Endodermal cell (in vitro differentiated cells): ENCODE measurements at regions not wholly inside any gene's neighbourhood (a gene's known extent, or its start where the extent isn't known, plus 50 kb on each side); places are given as distances from the start of the nearest gene placed in this dataset.

ENCODE experiments used
- DNase-seq: peaks from one replicate; pipeline ENCODE4 v3.0.0-alpha.2; 2017
- H3K27ac ChIP-seq: 2 replicates; pipeline ENCODE4 v1.5.1; 2013; ENCODE audit warnings: mild to moderate bottlenecking, low read depth, low read length, moderate library complexity
- H3K27me3 ChIP-seq: 2 replicates; pipeline ENCODE4 v1.6.1; 2013; ENCODE audit warnings: mild to moderate bottlenecking, low read length, moderate library complexity; ENCODE audit not compliant: insufficient read depth, control insufficient read depth, poor library complexity, severe bottlenecking
- H3K36me3 ChIP-seq: 2 replicates; pipeline ENCODE4 v1.7.0; 2013; ENCODE audit warnings: mild to moderate bottlenecking, low read length, moderate library complexity; ENCODE audit not compliant: control insufficient read depth, insufficient read depth
- H3K4me1 ChIP-seq: one replicate; pipeline ENCODE4 v1.7.0; 2013; ENCODE audit warnings: low read length; ENCODE audit not compliant: control insufficient read depth, insufficient read depth
- H3K4me3 ChIP-seq: 2 replicates; pipeline ENCODE4 v1.5.1; 2013; ENCODE audit warnings: mild to moderate bottlenecking, low read length, moderate library complexity
- H3K9ac ChIP-seq: 2 replicates; pipeline ENCODE4 v1.6.1; 2013; ENCODE audit warnings: mild to moderate bottlenecking, low read length, moderate library complexity; ENCODE audit not compliant: poor library complexity, severe bottlenecking; ENCODE audit errors: extremely low read depth
- H3K9me3 ChIP-seq: 2 replicates; pipeline ENCODE4 v1.6.1; 2013; ENCODE audit warnings: mild to moderate bottlenecking, low read length, moderate library complexity; ENCODE audit not compliant: control insufficient read depth
- H3K27ac Mint-ChIP-seq: 2 replicates; pipeline ENCODE4 v1.8.0; 2020; ENCODE audit warnings: mixed read lengths
- H3K27me3 Mint-ChIP-seq: 2 replicates; pipeline ENCODE4 v1.8.0; 2021; ENCODE audit warnings: mild to moderate bottlenecking, mixed read lengths; ENCODE audit not compliant: insufficient read depth
- H3K36me3 Mint-ChIP-seq: 2 replicates; pipeline ENCODE4 v1.8.0; 2020; ENCODE audit warnings: low read depth, mixed read lengths
- H3K4me1 Mint-ChIP-seq: 2 replicates; pipeline ENCODE4 v1.8.0; 2020; ENCODE audit warnings: mixed read lengths
- H3K4me3 Mint-ChIP-seq: 2 replicates; pipeline ENCODE4 v1.8.0; 2020; ENCODE audit warnings: mild to moderate bottlenecking, moderate library complexity, mixed read lengths
- H3K9me3 Mint-ChIP-seq: 2 replicates; pipeline ENCODE4 v1.8.0; 2020; ENCODE audit warnings: mild to moderate bottlenecking, mixed read lengths
- WGBS, 2 experiments: methylation state at CpG; one replicate each; pipeline versions ENCODE4 v1.1.5 to v1.1.7; 2013; ENCODE audit warnings: missing lambda C conversion rate in 2 of 2, mixed read lengths in 1 of 2; ENCODE audit not compliant: insufficient coverage in 1 of 2, insufficient read length in 1 of 2; 5-methylcytosine and 5-hydroxymethylcytosine counted together
- TF ChIP-seq, protein P1 (sequence below): fragments of 200-600 bp; sonication (generic); conservative IDR thresholded peaks from 2 replicates; pipeline ENCODE4 v1.5.0; 2021; ENCODE audit warnings: antibody characterized with exemption, mild to moderate bottlenecking

GRCh38 chr9:107742531-107743309 is 253.2 kb upstream of the KLF4 start:
- Histone ChIP-seq H3K27me3 (peaks cover 44% of the 10 kb centered on the region), H3K9ac (no peak overlapping the region), H3K9me3 (no peaks in the 10 kb centered on the region), H3K4me3 (no peak overlapping the region), H3K27ac (no peak overlapping the region), H3K4me1 (no peaks in the 10 kb centered on the region), H3K36me3 (no peaks in the 10 kb centered on the region)
- peaks cover 66% of the 10 kb centered on the region for H3K27me3 Mint-ChIP-seq
- no peak overlapping the region for H3K4me3 Mint-ChIP-seq
- no peaks in the 10 kb centered on the region for H3K9me3 Mint-ChIP-seq
- H3K27ac Mint-ChIP-seq = no peak overlapping the region
- no peaks in the 10 kb centered on the region for H3K4me1 Mint-ChIP-seq
- TF ChIP-seq, protein P1, sequence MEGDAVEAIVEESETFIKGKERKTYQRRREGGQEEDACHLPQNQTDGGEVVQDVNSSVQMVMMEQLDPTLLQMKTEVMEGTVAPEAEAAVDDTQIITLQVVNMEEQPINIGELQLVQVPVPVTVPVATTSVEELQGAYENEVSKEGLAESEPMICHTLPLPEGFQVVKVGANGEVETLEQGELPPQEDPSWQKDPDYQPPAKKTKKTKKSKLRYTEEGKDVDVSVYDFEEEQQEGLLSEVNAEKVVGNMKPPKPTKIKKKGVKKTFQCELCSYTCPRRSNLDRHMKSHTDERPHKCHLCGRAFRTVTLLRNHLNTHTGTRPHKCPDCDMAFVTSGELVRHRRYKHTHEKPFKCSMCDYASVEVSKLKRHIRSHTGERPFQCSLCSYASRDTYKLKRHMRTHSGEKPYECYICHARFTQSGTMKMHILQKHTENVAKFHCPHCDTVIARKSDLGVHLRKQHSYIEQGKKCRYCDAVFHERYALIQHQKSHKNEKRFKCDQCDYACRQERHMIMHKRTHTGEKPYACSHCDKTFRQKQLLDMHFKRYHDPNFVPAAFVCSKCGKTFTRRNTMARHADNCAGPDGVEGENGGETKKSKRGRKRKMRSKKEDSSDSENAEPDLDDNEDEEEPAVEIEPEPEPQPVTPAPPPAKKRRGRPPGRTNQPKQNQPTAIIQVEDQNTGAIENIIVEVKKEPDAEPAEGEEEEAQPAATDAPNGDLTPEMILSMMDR = no peak
- peak; percentile 36 for DNase-seq
- H3K36me3 Mint-ChIP-seq = no peaks in the 10 kb centered on the region
- 87 to 92% methylated on average over 6 to 8 of the region's 10 CpGs for WGBS, 2 experiments

DNA sequence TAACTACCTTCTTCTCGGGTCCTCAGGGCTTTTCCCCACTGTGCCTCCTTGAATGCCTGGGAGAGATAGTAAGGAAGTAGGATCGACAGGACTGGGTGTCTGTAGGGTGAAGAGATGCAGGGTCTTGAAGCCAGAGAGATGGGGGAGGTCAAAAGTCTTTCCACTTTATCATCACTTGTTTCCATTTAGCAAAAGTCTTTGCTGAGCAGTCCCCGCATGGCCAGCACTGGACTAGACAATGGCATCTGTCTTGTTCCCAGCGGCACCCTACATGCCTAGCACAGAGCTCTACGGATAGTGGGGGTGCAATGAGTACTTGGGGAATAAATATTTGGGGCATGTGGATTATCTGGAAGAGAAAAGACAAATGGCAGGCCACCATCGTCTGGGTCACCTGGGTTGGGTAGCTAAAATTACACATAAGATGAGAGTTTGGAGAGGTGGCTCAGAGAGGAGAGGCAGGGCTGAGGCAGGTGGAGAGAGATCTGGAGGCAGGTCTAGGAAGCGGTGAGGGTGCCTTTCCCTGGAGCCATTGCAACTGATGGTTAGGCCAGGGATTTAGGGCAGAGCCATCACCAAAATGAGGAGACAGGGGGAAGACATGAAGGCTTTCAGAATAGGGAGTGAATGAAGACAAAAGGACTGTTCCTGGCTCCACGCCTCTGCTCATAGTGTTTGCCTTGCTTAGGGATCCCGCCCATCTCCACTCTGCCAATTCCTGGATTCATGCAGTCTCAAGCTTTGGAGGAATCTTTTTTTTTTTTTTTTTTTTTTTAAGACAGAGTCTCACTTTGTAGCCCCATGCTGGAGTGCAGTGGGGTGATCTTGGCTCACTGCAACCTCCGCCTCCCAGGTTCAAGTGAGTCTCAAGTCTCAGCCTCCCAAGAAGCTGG is 250.8 kb upstream of the KLF4 start:
- Mint-ChIP-seq H3K4me3 (no peak overlapping the region), H3K4me1 (no peaks in the 10 kb centered on the region), H3K27me3 (peaks cover 70% of the 10 kb centered on the region), H3K9me3 (no peaks in the 10 kb centered on the region), H3K36me3 (no peaks in the 10 kb centered on the region), H3K27ac (no peak overlapping the region)
- no peak overlapping the region for H3K4me3 ChIP-seq
- H3K9me3 ChIP-seq = no peaks in the 10 kb centered on the region
- peaks cover 42% of the 10 kb centered on the region for H3K27me3 ChIP-seq
- no peak overlapping the region for H3K9ac ChIP-seq
- WGBS, 2 experiments = 84 to 98% methylated on average over 5 to 10 of the region's 10 CpGs
- no peaks in the 10 kb centered on the region for H3K36me3 ChIP-seq
- TF ChIP-seq, protein P1 = no peak
- H3K27ac ChIP-seq = no peak overlapping the region
- no peak for DNase-seq
- no peaks in the 10 kb centered on the region for H3K4me1 ChIP-seq

DNA sequence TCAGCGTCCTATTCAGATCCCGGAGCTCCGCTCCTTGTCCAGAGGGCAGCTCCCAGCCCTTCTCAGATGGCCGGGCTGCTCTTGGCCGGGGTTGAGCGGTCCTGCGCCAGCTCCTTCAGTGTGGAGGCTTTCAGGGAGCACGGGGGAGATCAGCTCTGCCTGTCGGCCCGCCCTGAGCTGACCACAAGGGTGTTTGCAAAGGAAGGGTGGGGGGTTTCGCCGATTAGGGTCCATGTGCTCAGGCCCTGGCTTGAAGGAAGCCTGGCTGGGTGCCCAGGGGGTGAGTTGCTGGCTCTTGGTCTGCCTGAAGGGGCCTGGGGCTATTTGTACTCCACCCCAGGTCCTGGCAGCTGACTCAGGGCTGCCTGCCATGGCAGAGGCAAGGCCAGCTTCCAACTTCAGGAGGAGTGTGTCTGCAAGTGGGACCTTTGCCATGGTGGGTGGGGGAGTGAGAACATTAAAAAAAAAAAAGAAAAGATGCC is 250.1 kb upstream of the KLF4 start:
- DNase-seq = no peak
- 92 to 100% methylated on average over 2 to 12 of the region's 12 CpGs for WGBS, 2 experiments
- H3K4me1 Mint-ChIP-seq = no peaks in the 10 kb centered on the region

More for the DNA sequence above, 250.1 kb upstream of the KLF4 start:
- H3K36me3 ChIP-seq = no peaks in the 10 kb centered on the region
- TF ChIP-seq, protein P1 = no peak
- H3K4me3 ChIP-seq = no peak overlapping the region
- Mint-ChIP-seq H3K27me3 (peaks cover 63% of the 10 kb centered on the region), H3K9me3 (no peaks in the 10 kb centered on the region), H3K27ac (no peak overlapping the region), H3K36me3 (no peaks in the 10 kb centered on the region), H3K4me3 (no peak overlapping the region)
- no peaks in the 10 kb centered on the region for H3K4me1 ChIP-seq
- peaks cover 35% of the 10 kb centered on the region for H3K27me3 ChIP-seq
- no peak overlapping the region for H3K9ac ChIP-seq
- H3K27ac ChIP-seq = no peak overlapping the region
- H3K9me3 ChIP-seq = no peaks in the 10 kb centered on the region
